Stimulated activated naive CD8-positive, alpha-beta T cell treated with anti-CD3 and anti-CD28 coated beads, Interleukin-15, Interleukin-2, amounts not matched to agents 100 U/mL and 50 U/mL, for 24 hours (primary cell): ENCODE measurements at regions not wholly inside any gene's neighbourhood (a gene's known extent, or its start where the extent isn't known, plus 50 kb on each side); places are given as distances from the start of the nearest gene placed in this dataset.
A peak's percentile ranks its signal among the peaks of the same experiment; 100 is the strongest.

Source experiments
- ATAC-seq: fragments of 150-1000 bp; cut with Tn5 transposase; one replicate; pipeline ENCODE4 v1.10.0; 2021
- DNase-seq: peaks from one replicate; pipeline ENCODE4 v3.0.0; 2021

DNA sequence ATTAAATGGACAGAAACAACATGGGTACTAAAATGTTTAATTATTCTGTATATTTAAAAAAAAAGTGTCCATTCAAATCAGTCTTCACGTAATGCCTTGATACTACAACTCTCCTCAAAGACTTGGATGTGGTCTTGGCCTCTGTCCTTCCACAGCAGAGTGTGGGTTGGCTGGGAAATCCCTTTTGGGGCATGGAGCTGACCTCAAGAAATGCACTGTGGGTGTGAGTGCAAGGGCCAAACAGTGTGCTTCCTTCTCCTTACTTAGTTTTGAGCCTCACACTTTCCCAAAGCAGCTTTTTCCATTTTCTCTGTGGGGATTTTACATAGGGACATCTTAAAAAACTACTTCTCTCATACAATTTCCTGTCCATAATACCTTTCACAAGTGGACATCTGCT lies 607.4 kb downstream of the EFNB2 start:
- DNase-seq (no peak), ATAC-seq (no peak)

GRCh38 chr13:105925496-105925895 lies 610.0 kb downstream of the EFNB2 start:
- no peak for ATAC-seq
- DNase-seq: no peak

GRCh38 chr13:105921711-105922110 lies 613.8 kb downstream of the EFNB2 start:
- no peak for ATAC-seq
- no peak for DNase-seq

DNA sequence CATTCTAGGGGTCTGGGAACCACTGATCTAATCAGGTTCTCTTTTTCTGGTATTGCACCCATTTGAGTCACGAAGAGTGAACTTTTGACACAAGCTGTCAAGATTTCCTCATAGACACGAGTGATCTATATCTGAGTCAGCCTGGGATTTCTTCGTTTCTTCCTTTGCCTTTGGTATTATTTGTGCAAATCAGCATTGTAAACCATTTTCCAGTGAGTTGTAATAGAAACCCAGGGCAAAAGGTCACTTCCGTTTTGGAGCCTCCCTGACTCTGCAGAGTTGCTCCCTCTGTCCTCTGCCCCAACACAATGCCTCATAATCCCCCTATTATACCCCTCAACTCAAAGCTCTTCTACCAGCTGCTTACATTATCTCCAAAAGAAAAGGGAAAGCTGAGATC lies 615.1 kb downstream of the EFNB2 start:
- DNase-seq (no peak), ATAC-seq (no peak)

GRCh38 chr13:105918842-105919741 lies 616.4 kb downstream of the EFNB2 start:
- no peak for DNase-seq
- no peak for ATAC-seq

- no peak for ATAC-seq
- no peak for DNase-seq
Observed at GRCh38 chr13:105915146-105915850, 620.2 kb downstream of the EFNB2 start.

- DNase-seq: no peak
- no peak for ATAC-seq
Observed at GRCh38 chr13:105914291-105915036, 621.0 kb downstream of the EFNB2 start.

GRCh38 chr13:105908586-105908985 lies 626.9 kb downstream of the EFNB2 start:
- peak; percentile 80 for ATAC-seq
- peak; percentile 9 for DNase-seq

DNA sequence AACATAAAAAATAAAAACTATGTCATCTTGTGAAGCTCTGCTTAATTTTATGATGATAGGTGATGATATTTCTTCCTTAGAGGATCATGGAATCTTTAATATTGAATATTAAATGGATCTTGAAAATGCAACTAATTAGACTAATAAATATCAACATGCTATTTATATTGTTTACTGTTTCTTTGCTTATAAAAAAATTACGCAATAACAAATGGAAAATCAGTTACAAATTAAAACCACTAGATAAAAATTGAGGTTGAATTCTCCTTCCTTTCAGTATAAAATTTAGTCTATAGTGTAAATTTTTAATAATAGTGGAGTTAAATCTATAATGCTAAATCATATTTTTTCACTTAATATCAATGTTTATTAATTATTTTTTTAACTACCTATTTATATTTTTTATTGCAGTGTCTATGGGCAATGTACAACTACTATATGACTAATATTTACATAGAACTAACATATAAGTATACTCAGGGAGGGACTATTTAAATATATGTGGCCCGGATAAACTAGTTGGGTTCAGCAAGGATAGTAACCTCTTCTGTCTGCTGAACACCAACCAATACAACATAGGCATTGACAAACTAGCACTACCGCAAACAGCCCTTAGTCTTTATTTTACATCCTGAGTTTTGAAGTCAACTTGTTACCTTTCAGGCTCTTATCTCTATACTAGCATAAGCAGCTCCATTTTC lies 628.0 kb downstream of the EFNB2 start:
- DNase-seq: no peak
- ATAC-seq: no peak

- no peak for DNase-seq
- ATAC-seq: no peak
Observed at GRCh38 chr13:105906746-105907145, 628.7 kb downstream of the EFNB2 start.

DNA sequence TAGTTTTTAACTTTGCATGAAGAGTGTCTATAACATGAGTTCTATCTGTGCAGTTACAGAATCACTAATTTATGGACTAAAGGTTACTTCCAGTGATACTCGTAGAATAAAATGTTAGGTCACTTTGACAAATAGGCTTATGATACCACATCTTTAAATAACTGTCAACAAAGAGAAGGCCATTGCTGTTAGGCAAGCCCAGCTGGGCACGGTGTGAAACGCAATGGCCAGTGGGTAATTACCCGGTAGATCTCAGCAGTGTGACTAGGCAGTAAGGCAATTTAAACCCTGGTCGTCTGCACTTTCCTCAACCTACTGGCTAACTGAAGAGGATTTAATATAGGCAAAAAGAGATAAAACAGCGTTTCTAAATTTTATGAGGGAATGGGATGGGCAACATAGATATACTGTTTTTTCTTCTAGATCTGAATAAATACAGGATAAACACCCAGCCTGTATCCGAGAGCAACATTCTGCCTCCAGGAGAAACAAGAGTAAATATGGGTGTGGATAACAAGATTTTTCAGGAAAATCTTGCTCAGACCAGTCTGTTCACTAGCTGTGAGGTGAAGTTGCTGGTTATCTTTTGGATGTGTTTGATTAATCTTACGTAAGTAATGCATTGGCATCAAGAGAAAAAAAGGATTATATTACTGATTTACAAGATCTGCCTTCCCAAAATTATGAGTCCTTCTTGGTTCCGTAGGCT lies 631.3 kb downstream of the EFNB2 start:
- DNase-seq (no peak), ATAC-seq (no peak)

DNA sequence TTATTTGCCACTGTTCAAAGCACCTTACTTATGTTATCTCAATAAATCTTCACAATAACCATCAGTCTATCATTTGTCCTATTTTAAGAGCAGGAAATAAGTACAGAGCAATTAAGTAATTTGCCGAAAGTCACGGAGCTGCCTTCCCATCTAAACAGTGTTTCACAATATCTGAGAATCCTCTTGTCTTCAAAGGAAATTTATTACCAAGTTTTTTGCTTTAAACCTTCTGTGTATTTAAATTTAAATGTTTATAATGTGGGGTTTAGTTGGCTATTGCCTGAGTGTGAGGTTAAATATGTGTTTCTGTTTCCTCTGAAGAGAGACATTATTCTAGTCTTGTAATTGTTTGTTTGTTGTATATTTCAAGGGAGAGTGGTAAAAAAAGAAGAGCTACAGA lies 633.1 kb downstream of the EFNB2 start:
- DNase-seq (no peak), ATAC-seq (no peak)

- no peak for ATAC-seq
- DNase-seq: no peak
Observed at GRCh38 chr13:105897575-105897974, 637.9 kb downstream of the EFNB2 start.

DNA sequence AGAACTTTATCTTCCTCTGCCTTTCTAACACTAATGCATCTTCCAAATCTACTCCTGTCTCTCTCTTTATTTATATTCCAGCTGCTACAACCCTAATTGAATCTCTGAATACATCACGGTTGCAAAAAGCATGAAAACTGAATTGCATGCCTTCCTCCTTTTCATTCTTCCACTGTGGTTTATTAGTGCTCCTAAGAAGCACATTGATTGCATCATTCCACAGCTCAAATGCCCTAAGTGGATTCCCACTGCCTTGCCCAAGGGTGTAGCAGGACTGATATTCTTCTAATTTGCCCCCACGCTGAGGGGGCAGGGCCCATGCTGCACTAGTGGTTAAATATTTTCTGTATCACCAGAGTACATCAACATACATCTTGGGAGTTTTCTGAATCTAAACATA lies 640.8 kb downstream of the EFNB2 start:
- ATAC-seq: no peak
- no peak for DNase-seq

- ATAC-seq: no peak
- DNase-seq: no peak
Observed at GRCh38 chr13:105890509-105890908, 645.0 kb downstream of the EFNB2 start.

GRCh38 chr13:105878119-105878700 lies 657.3 kb downstream of the EFNB2 start:
- DNase-seq (no peak), ATAC-seq (no peak)

DNA sequence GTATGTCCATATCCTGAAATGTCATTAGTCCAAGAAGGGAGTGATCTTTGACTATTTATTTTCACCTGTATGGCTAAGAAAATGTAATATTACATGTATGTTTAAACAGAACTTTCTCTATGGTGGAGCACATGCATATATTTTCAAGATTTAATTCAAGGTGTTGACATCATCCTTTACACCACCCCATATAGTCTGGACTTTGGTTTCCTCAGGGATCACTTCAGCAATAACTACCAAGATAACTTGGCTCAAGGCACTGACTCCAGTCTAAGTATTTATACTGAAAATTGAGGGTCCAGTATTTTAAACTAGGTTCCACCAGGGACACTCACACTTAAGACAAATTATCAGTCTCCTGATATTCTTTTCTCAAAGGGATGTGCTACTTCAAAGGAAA lies 660.6 kb downstream of the EFNB2 start:
- ATAC-seq (no peak), DNase-seq (no peak)

DNA sequence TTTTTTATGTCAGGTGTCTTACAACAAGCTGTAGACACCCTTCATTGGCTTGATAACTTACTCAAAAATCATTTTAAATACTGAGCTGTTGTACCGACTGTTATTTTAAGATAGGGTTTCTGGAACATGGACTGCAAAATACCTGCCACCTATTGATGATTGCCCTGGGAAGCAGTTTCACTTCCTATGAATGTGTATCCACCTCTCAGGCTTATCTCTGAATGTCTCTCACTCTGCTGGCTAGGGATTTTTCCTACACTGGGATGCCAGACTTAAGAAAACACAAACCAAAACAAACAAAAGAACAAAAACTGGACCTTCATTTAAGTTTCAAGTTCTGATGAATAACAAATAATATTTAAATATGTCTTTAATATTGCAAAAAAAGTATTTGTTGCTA lies 663.7 kb downstream of the EFNB2 start:
- no peak for DNase-seq
- ATAC-seq: no peak

- no peak for DNase-seq
- no peak for ATAC-seq
Observed at GRCh38 chr13:105871326-105871725, 664.1 kb downstream of the EFNB2 start.

DNA sequence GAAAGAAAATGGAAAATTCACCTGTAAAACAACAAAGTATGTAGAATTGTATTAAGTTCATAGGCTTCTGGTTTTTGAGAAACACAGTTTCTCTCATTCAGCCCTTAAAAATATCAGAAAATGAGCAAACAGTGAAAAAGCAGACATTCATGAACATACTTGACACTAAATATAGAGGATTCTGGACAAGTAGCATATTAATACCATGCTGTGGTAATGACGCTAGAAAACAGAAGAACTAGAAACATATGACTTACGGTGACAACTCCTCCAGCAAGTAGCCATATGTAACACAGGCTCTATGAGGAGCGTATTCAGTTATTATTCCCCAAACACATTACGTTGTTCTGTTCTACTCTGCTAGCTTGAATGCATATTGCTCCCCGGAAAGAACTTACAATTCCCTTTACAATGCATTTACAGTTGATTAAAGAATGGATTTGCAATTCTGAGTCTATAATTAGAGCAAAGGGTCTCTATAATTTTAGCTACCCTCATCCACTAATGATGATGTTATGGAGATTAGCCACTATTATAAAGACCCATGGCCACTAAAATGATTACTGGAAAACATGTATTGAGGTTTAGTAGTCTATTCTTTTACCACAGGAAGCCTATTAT lies 672.1 kb downstream of the EFNB2 start:
- ATAC-seq (no peak), DNase-seq (no peak)

DNA sequence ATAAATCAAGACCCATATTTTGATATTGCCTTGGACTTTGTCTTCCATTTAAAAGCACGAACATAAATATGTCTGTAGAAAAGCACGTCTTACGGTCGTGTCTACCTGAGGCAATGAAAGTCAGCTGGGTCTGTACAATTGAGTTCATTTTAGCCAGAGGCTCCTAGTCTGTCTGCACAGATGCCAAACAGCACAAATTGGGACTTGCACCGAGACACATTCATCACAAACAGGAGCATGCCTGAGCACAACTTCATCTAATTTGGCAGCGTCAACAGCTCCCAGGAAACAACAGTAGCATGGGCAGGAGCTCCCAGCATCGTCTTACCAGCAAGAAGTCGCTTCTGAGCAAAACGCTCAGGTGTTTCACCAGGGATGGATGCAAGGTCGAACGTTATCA lies 687.0 kb downstream of the EFNB2 start:
- ATAC-seq (no peak), DNase-seq (no peak)
